Activated T-helper 17 cell treated with anti-CD3 and anti-CD28 coated beads, Interleukin-2, amount 50 U/mL, for 72 hours (primary cell): ENCODE measurements at regions not wholly inside any gene's neighbourhood (a gene's known extent, or its start where the extent isn't known, plus 50 kb on each side); places are given as distances from the start of the nearest gene placed in this dataset.
"Not testable (repeated sequence)": the region's sequence is repeated elsewhere in the genome, so short reads cannot be mapped to it uniquely, and the experiment has no call there.

Experiments used
- ATAC-seq: fragments of 150-1000 bp; cut with Tn5 transposase; replicated peaks from 2 replicates; pipeline ENCODE4 v1.10.0; 2021; ENCODE audit warnings: mild to moderate bottlenecking, moderate library complexity
- H3K27ac Mint-ChIP-seq: one replicate; pipeline ENCODE4 v1.8.0; 2022; ENCODE audit warnings: mixed read lengths
- H3K27me3 Mint-ChIP-seq: one replicate; pipeline ENCODE4 v1.8.0; 2022; ENCODE audit warnings: mixed read lengths
- H3K36me3 Mint-ChIP-seq: one replicate; pipeline ENCODE4 v1.8.0; 2022; ENCODE audit warnings: low read depth, mild to moderate bottlenecking, mixed read lengths
- H3K4me1 Mint-ChIP-seq: one replicate; pipeline ENCODE4 v1.8.0; 2022; ENCODE audit warnings: mixed read lengths
- H3K4me3 Mint-ChIP-seq: one replicate; pipeline ENCODE4 v1.8.0; 2022; ENCODE audit warnings: mild to moderate bottlenecking, mixed read lengths
- H3K9me3 Mint-ChIP-seq: one replicate; pipeline ENCODE4 v1.8.0; 2022; ENCODE audit warnings: mixed read lengths

- no peak for ATAC-seq
- Mint-ChIP-seq H3K4me1 (no peaks in the 10 kb centered on the region), H3K27me3 (no peaks in the 10 kb centered on the region), H3K4me3 (no peak overlapping the region), H3K9me3 (no peaks in the 10 kb centered on the region), H3K36me3 (no peaks in the 10 kb centered on the region), H3K27ac (no peak overlapping the region)
These were observed 154.5 kb downstream of the MYCN start for GRCh38 chr2:16094811-16095210.

- Mint-ChIP-seq H3K4me1 (no peaks in the 10 kb centered on the region), H3K4me3 (no peak overlapping the region), H3K27me3 (no peaks in the 10 kb centered on the region), H3K36me3 (no peaks in the 10 kb centered on the region), H3K27ac (no peak overlapping the region), H3K9me3 (no peaks in the 10 kb centered on the region)
- ATAC-seq: no peak
These were observed 153.5 kb downstream of the MYCN start for GRCh38 chr2:16093639-16094529.

DNA sequence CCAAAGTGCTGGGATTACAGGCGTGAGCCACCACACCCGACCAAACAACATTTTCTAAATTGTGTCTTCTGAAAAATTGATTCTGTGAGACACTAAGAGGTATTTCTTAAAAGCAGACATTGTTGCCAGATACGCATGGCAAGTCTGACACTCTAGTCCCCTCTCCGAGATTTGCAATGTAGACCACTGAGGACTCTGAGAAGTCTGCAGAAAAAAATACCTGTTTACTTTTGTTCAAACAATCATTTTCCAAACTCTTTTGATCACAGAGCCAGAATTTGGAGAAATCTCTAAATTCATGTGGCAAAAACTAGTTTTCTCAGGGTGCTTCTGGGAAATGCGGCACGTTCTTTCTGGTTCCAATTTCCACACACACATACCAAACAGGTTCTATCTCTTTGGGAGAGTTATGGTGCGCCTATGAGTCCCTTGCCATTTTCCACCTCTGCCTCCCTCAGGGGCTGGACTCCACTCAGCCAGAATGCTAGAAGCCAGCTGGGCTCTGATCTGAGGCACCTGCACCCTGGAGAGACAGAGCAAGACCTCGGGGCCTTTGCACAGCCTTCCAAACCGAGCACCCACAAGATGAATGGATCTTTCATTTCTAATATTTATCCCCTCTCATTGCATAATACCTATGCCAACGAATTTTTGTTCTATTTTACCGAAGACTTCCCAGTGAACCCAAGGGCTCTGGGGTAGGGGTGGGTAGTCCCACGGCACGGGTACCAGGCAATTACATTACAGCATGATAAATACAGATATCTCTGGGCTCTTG is 152.7 kb downstream of the MYCN start:
- H3K27ac Mint-ChIP-seq: no peak overlapping the region
- no peaks in the 10 kb centered on the region for H3K9me3 Mint-ChIP-seq
- no peaks in the 10 kb centered on the region for H3K4me1 Mint-ChIP-seq
- ATAC-seq: no peak
- no peaks in the 10 kb centered on the region for H3K36me3 Mint-ChIP-seq
- H3K4me3 Mint-ChIP-seq: no peak overlapping the region
- no peaks in the 10 kb centered on the region for H3K27me3 Mint-ChIP-seq

DNA sequence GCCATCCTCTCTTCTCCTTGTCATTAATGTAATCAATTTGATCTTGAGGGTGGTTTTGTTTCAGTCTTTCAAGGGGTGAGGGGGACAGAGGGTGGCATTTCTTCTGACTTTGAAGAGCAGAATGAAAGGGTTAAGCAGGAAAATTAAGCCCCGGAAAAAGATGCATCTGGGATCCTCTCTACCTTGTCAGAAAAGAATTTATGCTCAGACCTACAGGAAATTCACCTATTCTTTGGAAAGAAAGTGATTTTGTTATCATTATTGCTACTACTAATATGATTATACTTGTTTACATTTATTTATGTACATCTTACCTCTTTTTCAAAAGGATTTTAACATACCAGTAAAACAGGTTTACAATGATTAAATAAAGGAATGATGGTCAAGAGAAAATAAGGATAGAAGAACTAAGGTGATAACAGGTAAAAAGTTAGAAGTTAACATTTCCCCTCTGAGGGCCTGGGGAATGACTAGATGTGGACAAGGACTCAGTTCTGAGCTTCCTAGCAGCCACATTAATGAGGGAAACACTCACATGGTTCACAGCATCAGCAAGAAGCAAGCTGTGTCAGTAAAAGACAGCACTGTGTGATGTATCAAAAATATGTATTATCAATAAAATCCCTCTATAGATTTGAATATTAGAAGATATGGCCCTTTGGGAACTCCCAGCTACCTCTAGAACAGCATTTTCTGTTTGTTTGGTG is 151.4 kb downstream of the MYCN start:
- no peak overlapping the region for H3K4me3 Mint-ChIP-seq
- H3K27me3 Mint-ChIP-seq: no peaks in the 10 kb centered on the region
- no peaks in the 10 kb centered on the region for H3K4me1 Mint-ChIP-seq
- H3K27ac Mint-ChIP-seq: no peak overlapping the region
- ATAC-seq: no peak
- H3K9me3 Mint-ChIP-seq: no peaks in the 10 kb centered on the region
- no peaks in the 10 kb centered on the region for H3K36me3 Mint-ChIP-seq

DNA sequence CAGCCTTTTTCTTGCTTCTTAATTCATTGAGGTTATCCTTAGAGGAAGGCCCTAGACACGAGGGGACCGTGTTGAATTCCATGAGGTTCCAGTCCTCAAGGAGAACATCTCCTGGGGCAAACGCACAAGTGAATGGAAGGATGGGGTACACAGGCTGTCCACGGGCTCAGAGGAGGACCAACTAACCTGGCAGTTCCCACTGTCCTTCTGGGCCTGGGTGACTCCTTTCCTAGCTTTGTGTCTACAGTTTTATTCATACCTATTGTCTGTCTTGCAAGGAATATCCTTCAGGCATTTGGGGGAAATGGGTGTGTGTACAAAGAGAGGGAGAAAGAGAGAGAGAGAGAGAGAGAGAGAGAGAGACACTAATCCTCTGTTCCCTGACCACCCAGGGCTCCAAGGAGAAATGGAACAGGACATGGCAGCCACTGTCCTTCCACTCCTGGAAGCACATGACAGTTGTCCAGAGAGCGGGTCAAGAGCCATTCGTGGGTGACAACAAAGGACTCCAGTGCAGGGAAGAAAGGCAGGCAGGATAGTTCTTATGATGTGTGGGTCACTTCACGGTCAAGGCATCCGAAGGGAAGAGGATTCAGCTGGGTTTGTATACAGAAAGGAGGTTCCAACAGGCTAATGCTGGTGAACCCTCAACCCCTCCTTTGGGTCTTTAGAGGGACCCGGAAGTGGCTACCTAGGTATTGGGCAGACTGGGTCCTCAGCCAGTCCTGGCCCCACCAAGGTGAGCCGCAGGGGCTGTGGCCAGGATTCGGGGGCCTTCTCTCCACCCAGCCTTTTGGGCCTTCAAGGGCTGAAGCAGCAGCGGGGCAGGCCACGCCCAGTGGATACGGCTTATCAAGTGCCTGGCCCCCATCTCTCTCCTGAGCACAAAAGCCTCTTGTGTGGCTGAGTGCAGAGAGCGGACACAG is 150.6 kb downstream of the MYCN start:
- no peaks in the 10 kb centered on the region for H3K36me3 Mint-ChIP-seq
- no peak for ATAC-seq
- no peak overlapping the region for H3K27ac Mint-ChIP-seq
- H3K4me3 Mint-ChIP-seq: no peak overlapping the region
- H3K27me3 Mint-ChIP-seq: no peaks in the 10 kb centered on the region
- no peaks in the 10 kb centered on the region for H3K4me1 Mint-ChIP-seq
- H3K9me3 Mint-ChIP-seq: no peaks in the 10 kb centered on the region

- not testable (repeated sequence) for H3K27ac Mint-ChIP-seq, H3K36me3 Mint-ChIP-seq, ATAC-seq, H3K4me1 Mint-ChIP-seq, H3K9me3 Mint-ChIP-seq, H3K4me3 Mint-ChIP-seq, H3K27me3 Mint-ChIP-seq
These were observed 149.1 kb downstream of the MYCN start for GRCh38 chr2:16089491-16089890.

DNA sequence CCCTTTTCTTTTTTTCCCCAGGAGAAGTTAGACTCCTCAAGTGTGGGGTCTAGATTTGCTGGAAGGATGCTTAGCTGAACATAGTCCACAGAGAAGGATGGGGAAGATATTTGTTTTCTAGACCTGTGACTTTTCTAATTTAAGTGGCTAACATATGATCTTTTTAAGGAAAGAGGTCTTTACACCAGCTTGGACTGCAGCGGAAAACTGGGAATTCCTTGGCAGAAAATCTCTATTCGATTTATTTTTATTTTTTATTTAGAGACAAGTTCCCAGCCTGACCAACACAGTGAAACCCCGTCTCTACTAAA is 148.4 kb downstream of the MYCN start:
- no peak overlapping the region for H3K4me3 Mint-ChIP-seq
- no peaks in the 10 kb centered on the region for H3K27me3 Mint-ChIP-seq
- H3K27ac Mint-ChIP-seq: no peak overlapping the region
- no peaks in the 10 kb centered on the region for H3K4me1 Mint-ChIP-seq
- no peaks in the 10 kb centered on the region for H3K9me3 Mint-ChIP-seq
- ATAC-seq: no peak
- H3K36me3 Mint-ChIP-seq: no peaks in the 10 kb centered on the region

GRCh38 chr2:16088035-16088801 is 147.9 kb downstream of the MYCN start:
- H3K27ac Mint-ChIP-seq: no peak overlapping the region
- ATAC-seq: no peak
- no peak overlapping the region for H3K4me3 Mint-ChIP-seq
- no peaks in the 10 kb centered on the region for H3K9me3 Mint-ChIP-seq
- H3K27me3 Mint-ChIP-seq: no peaks in the 10 kb centered on the region
- H3K4me1 Mint-ChIP-seq: no peaks in the 10 kb centered on the region
- no peaks in the 10 kb centered on the region for H3K36me3 Mint-ChIP-seq

- not testable (repeated sequence) for H3K27ac Mint-ChIP-seq, H3K36me3 Mint-ChIP-seq, H3K4me1 Mint-ChIP-seq, H3K9me3 Mint-ChIP-seq, H3K27me3 Mint-ChIP-seq, H3K4me3 Mint-ChIP-seq, ATAC-seq
These were observed 145.8 kb downstream of the MYCN start for GRCh38 chr2:16086136-16086535.

DNA sequence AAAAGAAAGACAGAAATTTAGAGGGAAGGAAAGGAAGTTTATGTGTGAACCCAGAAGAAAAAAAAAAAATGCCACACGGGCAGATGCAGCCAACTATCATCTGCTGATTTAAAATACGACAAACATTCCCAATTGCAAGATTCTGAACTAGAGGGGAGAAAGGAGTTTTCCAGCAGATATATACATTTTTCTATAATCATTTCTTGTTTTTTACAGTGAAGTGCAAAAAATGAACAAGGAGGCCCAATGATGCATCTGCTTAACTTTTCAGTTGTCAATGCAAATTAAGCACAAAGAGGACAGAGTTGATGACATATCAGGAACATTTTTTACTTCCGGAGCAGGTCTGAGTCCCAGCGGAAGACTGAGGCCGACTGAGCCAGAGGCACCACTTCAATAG is 144.7 kb downstream of the MYCN start:
- Mint-ChIP-seq H3K4me3 (no peak overlapping the region), H3K36me3 (no peaks in the 10 kb centered on the region), H3K4me1 (no peaks in the 10 kb centered on the region), H3K9me3 (no peaks in the 10 kb centered on the region), H3K27me3 (peaks cover 4% of the 10 kb centered on the region), H3K27ac (no peak overlapping the region)
- ATAC-seq: no peak

GRCh38 chr2:16084274-16084673 is 143.9 kb downstream of the MYCN start:
- H3K36me3 Mint-ChIP-seq: no peaks in the 10 kb centered on the region
- no peaks in the 10 kb centered on the region for H3K9me3 Mint-ChIP-seq
- no peaks in the 10 kb centered on the region for H3K4me1 Mint-ChIP-seq
- H3K4me3 Mint-ChIP-seq: no peak overlapping the region
- ATAC-seq: no peak
- H3K27ac Mint-ChIP-seq: no peak overlapping the region
- peaks cover 4% of the 10 kb centered on the region for H3K27me3 Mint-ChIP-seq

- Mint-ChIP-seq H3K27me3 (peaks cover 4% of the 10 kb centered on the region), H3K4me1 (no peaks in the 10 kb centered on the region), H3K36me3 (no peaks in the 10 kb centered on the region), H3K9me3 (no peaks in the 10 kb centered on the region), H3K4me3 (no peak overlapping the region), H3K27ac (no peak overlapping the region)
- ATAC-seq: no peak
These were observed 141.9 kb downstream of the MYCN start for GRCh38 chr2:16082276-16082675.

GRCh38 chr2:16081316-16082200 is 141.2 kb downstream of the MYCN start:
- H3K27me3 Mint-ChIP-seq: peaks cover 4% of the 10 kb centered on the region
- H3K27ac Mint-ChIP-seq: no peak overlapping the region
- H3K36me3 Mint-ChIP-seq: no peaks in the 10 kb centered on the region
- H3K9me3 Mint-ChIP-seq: no peaks in the 10 kb centered on the region
- ATAC-seq: no peak
- H3K4me3 Mint-ChIP-seq: no peak overlapping the region
- H3K4me1 Mint-ChIP-seq: no peaks in the 10 kb centered on the region
